ENCODE measurements at regions not wholly inside any gene's neighbourhood (a gene's known extent, or its start where the extent isn't known, plus 50 kb on each side); places are given as distances from the start of the nearest gene placed in this dataset.

- TF ChIP-seq, protein P1, sequence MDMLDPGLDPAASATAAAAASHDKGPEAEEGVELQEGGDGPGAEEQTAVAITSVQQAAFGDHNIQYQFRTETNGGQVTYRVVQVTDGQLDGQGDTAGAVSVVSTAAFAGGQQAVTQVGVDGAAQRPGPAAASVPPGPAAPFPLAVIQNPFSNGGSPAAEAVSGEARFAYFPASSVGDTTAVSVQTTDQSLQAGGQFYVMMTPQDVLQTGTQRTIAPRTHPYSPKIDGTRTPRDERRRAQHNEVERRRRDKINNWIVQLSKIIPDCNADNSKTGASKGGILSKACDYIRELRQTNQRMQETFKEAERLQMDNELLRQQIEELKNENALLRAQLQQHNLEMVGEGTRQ (CRISPR knock-in tag; IDR thresholded peaks at IDR 0.05), result no peak
- TF ChIP-seq, protein P2, sequence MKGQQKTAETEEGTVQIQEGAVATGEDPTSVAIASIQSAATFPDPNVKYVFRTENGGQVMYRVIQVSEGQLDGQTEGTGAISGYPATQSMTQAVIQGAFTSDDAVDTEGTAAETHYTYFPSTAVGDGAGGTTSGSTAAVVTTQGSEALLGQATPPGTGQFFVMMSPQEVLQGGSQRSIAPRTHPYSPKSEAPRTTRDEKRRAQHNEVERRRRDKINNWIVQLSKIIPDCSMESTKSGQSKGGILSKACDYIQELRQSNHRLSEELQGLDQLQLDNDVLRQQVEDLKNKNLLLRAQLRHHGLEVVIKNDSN (CRISPR knock-in tag; IDR thresholded peaks at IDR 0.05), result no peak
- TF ChIP-seq, protein P3, sequence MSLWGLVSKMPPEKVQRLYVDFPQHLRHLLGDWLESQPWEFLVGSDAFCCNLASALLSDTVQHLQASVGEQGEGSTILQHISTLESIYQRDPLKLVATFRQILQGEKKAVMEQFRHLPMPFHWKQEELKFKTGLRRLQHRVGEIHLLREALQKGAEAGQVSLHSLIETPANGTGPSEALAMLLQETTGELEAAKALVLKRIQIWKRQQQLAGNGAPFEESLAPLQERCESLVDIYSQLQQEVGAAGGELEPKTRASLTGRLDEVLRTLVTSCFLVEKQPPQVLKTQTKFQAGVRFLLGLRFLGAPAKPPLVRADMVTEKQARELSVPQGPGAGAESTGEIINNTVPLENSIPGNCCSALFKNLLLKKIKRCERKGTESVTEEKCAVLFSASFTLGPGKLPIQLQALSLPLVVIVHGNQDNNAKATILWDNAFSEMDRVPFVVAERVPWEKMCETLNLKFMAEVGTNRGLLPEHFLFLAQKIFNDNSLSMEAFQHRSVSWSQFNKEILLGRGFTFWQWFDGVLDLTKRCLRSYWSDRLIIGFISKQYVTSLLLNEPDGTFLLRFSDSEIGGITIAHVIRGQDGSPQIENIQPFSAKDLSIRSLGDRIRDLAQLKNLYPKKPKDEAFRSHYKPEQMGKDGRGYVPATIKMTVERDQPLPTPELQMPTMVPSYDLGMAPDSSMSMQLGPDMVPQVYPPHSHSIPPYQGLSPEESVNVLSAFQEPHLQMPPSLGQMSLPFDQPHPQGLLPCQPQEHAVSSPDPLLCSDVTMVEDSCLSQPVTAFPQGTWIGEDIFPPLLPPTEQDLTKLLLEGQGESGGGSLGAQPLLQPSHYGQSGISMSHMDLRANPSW (CRISPR knock-in tag; conservative IDR thresholded peaks at IDR 0.05; ENCODE audit: low read depth), result no peak
- TF ChIP-seq EMX1 (CRISPR knock-in tag; IDR thresholded peaks at IDR 0.05), result no peak
- TF ChIP-seq CBFB (CRISPR knock-in tag; IDR thresholded peaks at IDR 0.05; ENCODE audit: low read depth), result no peak
- TF ChIP-seq, protein P4, sequence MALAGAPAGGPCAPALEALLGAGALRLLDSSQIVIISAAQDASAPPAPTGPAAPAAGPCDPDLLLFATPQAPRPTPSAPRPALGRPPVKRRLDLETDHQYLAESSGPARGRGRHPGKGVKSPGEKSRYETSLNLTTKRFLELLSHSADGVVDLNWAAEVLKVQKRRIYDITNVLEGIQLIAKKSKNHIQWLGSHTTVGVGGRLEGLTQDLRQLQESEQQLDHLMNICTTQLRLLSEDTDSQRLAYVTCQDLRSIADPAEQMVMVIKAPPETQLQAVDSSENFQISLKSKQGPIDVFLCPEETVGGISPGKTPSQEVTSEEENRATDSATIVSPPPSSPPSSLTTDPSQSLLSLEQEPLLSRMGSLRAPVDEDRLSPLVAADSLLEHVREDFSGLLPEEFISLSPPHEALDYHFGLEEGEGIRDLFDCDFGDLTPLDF (CRISPR knock-in tag; IDR thresholded peaks at IDR 0.05), result no peak
- TF ChIP-seq, protein P5, sequence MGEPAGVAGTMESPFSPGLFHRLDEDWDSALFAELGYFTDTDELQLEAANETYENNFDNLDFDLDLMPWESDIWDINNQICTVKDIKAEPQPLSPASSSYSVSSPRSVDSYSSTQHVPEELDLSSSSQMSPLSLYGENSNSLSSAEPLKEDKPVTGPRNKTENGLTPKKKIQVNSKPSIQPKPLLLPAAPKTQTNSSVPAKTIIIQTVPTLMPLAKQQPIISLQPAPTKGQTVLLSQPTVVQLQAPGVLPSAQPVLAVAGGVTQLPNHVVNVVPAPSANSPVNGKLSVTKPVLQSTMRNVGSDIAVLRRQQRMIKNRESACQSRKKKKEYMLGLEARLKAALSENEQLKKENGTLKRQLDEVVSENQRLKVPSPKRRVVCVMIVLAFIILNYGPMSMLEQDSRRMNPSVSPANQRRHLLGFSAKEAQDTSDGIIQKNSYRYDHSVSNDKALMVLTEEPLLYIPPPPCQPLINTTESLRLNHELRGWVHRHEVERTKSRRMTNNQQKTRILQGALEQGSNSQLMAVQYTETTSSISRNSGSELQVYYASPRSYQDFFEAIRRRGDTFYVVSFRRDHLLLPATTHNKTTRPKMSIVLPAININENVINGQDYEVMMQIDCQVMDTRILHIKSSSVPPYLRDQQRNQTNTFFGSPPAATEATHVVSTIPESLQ (CRISPR knock-in tag; IDR thresholded peaks at IDR 0.05), result no peak
- TF ChIP-seq FOXP1 (CRISPR knock-in tag; IDR thresholded peaks at IDR 0.05; ENCODE audit: borderline replicate concordance), result no peak
- TF ChIP-seq TEAD4 (CRISPR knock-in tag; IDR thresholded peaks at IDR 0.05), result no peak
Measured at GRCh38 chr3:141681390-141681780, 56.7 kb upstream of the RNF7 start (continued).

DNA sequence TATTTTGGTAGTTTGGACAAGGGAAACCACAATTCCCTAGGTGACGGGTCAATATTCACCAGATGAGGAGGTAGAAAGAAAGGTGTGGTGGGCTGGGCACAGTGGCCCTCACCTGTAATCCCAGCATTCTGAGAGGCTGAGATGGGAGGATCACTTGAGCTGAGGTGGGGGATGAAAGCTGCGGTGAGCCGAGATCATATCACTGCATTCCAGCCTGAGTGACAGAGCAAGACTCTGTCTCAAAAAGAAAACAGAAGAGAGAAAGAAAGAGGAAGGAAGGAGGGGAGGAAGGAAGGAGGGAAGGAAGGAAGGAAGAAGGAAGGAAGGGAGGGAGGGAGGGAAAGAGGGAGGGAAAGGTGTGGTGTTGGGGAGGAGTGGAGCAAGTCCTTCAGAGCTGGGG is 56.1 kb upstream of the RNF7 start:
- Mint-ChIP-seq H3K36me3 (peaks cover 10% of the 10 kb centered on the region), H3K9me3 (peaks cover 13% of the 10 kb centered on the region), H3K27me3 (ENCODE audit: low read depth) (no peaks in the 10 kb centered on the region), H3K4me1 (peaks cover 63% of the 10 kb centered on the region), H3K4me3 (no peak overlapping the region), H3K27ac (peak overlapping the region; percentile 57; the same call in 1 of the 2 replicates)
- ChIA-PET POLR2A (no interaction called here), CTCF (no interaction called here)
- ATAC-seq (no peak), DNase-seq (ENCODE audit: low spot score) (no peak)
- TF ChIP-seq AR (CRISPR knock-in tag; IDR thresholded peaks at IDR 0.05), result no peak
- no peak for TF ChIP-seq ZNF219 (CRISPR knock-in tag; IDR thresholded peaks at IDR 0.05; ENCODE audit: borderline replicate concordance)
- no peak for TF ChIP-seq TP53 (CRISPR knock-in tag; IDR thresholded peaks at IDR 0.05)
- TF ChIP-seq ATF1 (CRISPR knock-in tag; IDR thresholded peaks at IDR 0.05), result no peak
- no peak for TF ChIP-seq NR1H2 (CRISPR knock-in tag; IDR thresholded peaks at IDR 0.05)
- no peak for TF ChIP-seq JUN (CRISPR knock-in tag; IDR thresholded peaks at IDR 0.05)
